C4-2B (cell line): ENCODE measurements at regions not wholly inside any gene's neighbourhood (a gene's known extent, or its start where the extent isn't known, plus 50 kb on each side); places are given as distances from the start of the nearest gene placed in this dataset.

Experiments
- ZFX ChIP-seq: fragments of 450-650 bp; IDR thresholded peaks from 2 replicates; pipeline ENCODE4 v1.6.1; 2017
- TF ChIP-seq, protein P1 (sequence below): fragments of 450-650 bp; conservative IDR thresholded peaks from 2 replicates; pipeline ENCODE4 v1.5.1; 2017; ENCODE audit warnings: mild to moderate bottlenecking

DNA sequence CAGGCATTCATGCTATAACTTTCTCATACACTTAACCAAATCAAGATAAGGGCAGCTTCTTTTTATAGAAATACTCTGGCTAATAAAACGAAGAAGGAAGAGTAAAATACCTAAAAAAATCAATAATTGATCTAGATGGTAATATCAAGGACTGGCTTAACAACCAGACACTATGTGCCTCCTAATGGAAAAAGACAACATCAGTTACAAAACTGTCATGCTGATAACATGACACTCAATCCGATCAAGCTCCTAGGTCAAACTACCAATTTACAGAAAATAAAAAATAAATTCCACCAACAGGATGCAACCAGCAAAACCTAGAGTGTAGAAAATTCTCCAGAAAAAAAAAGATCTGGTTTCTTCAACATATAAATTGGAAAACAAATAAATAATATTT, 634.6 kb downstream of the IGSF11 start:
- TF ChIP-seq, protein P1, sequence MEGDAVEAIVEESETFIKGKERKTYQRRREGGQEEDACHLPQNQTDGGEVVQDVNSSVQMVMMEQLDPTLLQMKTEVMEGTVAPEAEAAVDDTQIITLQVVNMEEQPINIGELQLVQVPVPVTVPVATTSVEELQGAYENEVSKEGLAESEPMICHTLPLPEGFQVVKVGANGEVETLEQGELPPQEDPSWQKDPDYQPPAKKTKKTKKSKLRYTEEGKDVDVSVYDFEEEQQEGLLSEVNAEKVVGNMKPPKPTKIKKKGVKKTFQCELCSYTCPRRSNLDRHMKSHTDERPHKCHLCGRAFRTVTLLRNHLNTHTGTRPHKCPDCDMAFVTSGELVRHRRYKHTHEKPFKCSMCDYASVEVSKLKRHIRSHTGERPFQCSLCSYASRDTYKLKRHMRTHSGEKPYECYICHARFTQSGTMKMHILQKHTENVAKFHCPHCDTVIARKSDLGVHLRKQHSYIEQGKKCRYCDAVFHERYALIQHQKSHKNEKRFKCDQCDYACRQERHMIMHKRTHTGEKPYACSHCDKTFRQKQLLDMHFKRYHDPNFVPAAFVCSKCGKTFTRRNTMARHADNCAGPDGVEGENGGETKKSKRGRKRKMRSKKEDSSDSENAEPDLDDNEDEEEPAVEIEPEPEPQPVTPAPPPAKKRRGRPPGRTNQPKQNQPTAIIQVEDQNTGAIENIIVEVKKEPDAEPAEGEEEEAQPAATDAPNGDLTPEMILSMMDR: no peak
- TF ChIP-seq ZFX: no peak
